PC-9 (cell line): ENCODE measurements at regions not wholly inside any gene's neighbourhood (a gene's known extent, or its start where the extent isn't known, plus 50 kb on each side); places are given as distances from the start of the nearest gene placed in this dataset.

Experiments used
- BruUV-seq: library from RNA; stranded (reverse); fragments of 400-500 nt; replicated peaks from 2 replicates; lab custom pipeline; 2021; lab: Mats Ljungman, UMichigan
- CTCF ChIA-PET: fragments of 300-600 bp; sonication (Branson Sonifier 250); formaldehyde crosslinking; loops from one replicate; lab custom pipeline; 2022; ENCODE audit warnings: antibody characterized with exemption; lab: Charles Lee
- POLR2A ChIA-PET: fragments of 300-600 bp; sonication (Branson Sonifier 250); formaldehyde crosslinking; loops from one replicate; lab custom pipeline; 2022; ENCODE audit warnings: antibody characterized with exemption; ENCODE audit not compliant: unreplicated experiment; lab: Charles Lee
- DNase-seq, 2 experiments: peaks; one replicate each; pipeline versions ENCODE4 v3.0.0 to v3.0.0-alpha.2; 2015 to 2022; ENCODE audit warnings: mixed read lengths in 1 of 2
- H2AFZ ChIP-seq: fragments of 200-600 bp; sonication (generic); 2 replicates; pipeline ENCODE4 v1.8.1; 2017; ENCODE audit warnings: antibody characterized with exemption
- H3F3A ChIP-seq: fragments of 200-600 bp; sonication (generic); 2 replicates; pipeline ENCODE4 v1.8.1; 2017; ENCODE audit warnings: antibody characterized with exemption, mild to moderate bottlenecking, low read depth; ENCODE audit not compliant: insufficient read depth
- H3K27ac ChIP-seq: fragments of 200-600 bp; sonication (generic); 2 replicates; pipeline ENCODE4 v1.6.1; 2016; ENCODE audit warnings: mixed run types
- H3K27me3 ChIP-seq: fragments of 200-600 bp; sonication (generic); 2 replicates; pipeline ENCODE4 v1.6.1; 2016; ENCODE audit warnings: low read depth, mixed run types; ENCODE audit not compliant: insufficient read depth
- H3K36me3 ChIP-seq: fragments of 200-600 bp; sonication (generic); 2 replicates; pipeline ENCODE4 v1.6.1; 2016; ENCODE audit warnings: low read depth, mixed run types
- H3K4me1 ChIP-seq: fragments of 200-600 bp; sonication (generic); replicated peaks from 2 replicates; pipeline ENCODE4 v1.6.1; 2016; ENCODE audit warnings: mixed run types; ENCODE audit not compliant: insufficient read depth
- H3K4me2 ChIP-seq: fragments of 200-600 bp; sonication (generic); 2 replicates; pipeline ENCODE4 v1.6.1; 2017; ENCODE audit warnings: mixed run types
- H3K4me3 ChIP-seq: fragments of 200-600 bp; sonication (generic); 2 replicates; pipeline ENCODE4 v1.6.1; 2016; ENCODE audit warnings: mixed run types
- H3K79me2 ChIP-seq: fragments of 200-600 bp; sonication (generic); 2 replicates; pipeline ENCODE4 v1.6.1; 2017; ENCODE audit warnings: low read depth, mixed run types
- H3K9me2 ChIP-seq: fragments of 200-600 bp; sonication (generic); 2 replicates; pipeline ENCODE4 v1.8.1; 2017; ENCODE audit warnings: mild to moderate bottlenecking; ENCODE audit not compliant: insufficient read depth
- H3K9me3 ChIP-seq: fragments of 200-600 bp; sonication (generic); 2 replicates; pipeline ENCODE4 v1.8.1; 2016; ENCODE audit warnings: low read depth; ENCODE audit not compliant: insufficient read depth
- H4K20me1 ChIP-seq: fragments of 200-600 bp; sonication (generic); 2 replicates; pipeline ENCODE4 v1.8.1; 2017; ENCODE audit not compliant: insufficient read depth
- EZH2 ChIP-seq: fragments of 200-600 bp; sonication (generic); IDR thresholded peaks from 2 replicates; pipeline ENCODE4 v1.8.0; 2017; ENCODE audit warnings: antibody characterized with exemption, low read depth
- intact Hi-C: fragments of 100-400 bp; cut with micrococcal nuclease; formaldehyde crosslinking; loops from one replicate; pipeline ENCODE4 v1.10.0; 2022; ENCODE audit not compliant: unreplicated experiment
- TF ChIP-seq, protein P1 (sequence below): fragments of 200-600 bp; sonication (generic); conservative IDR thresholded peaks from 2 replicates; pipeline ENCODE4 v1.6.1; 2017; ENCODE audit warnings: mixed run types, antibody characterized with exemption, mild to moderate bottlenecking, moderate library complexity

DNA sequence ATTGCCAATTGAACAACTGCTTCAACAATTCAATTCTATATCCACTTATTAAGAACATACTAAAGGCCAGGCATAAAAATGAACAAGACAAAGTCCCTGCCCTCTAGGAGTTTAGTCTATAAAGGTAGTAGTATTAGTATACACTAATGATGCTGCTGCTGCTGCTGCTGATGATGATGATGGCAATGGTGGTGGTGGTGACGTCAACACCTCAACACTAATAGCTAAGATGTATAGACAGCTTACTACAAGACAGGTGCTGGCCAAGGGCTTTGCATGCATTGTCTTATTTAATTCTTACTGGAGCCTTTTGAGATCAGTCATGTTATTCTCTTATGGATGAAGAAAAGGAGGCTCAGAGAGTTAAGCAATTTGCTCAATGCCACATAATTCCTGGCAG, 164.4 kb upstream of the ASIC2 start:
- Histone ChIP-seq H3K4me3 (no peak overlapping the region), H3K36me3 (no peaks in the 10 kb centered on the region), H4K20me1 (no peaks in the 10 kb centered on the region), H2AFZ (no peak overlapping the region), H3K9me3 (no peaks in the 10 kb centered on the region), H3K79me2 (no peaks in the 10 kb centered on the region), H3K4me2 (no peak overlapping the region), H3F3A (no peaks in the 10 kb centered on the region), H3K27ac (no peak overlapping the region), H3K9me2 (no peaks in the 10 kb centered on the region), H3K27me3 (no peaks in the 10 kb centered on the region), H3K4me1 (no peaks in the 10 kb centered on the region)
- CTCF ChIA-PET = no interaction called here
- no peak for DNase-seq
- POLR2A ChIA-PET = interaction anchor here (0.6 kb wide), 1 partner anchor 467 kb away, joined by 10 read pairs; no protein-coding TSS in a partner anchor
- TF ChIP-seq EZH2 = no peak
- TF ChIP-seq, protein P1, sequence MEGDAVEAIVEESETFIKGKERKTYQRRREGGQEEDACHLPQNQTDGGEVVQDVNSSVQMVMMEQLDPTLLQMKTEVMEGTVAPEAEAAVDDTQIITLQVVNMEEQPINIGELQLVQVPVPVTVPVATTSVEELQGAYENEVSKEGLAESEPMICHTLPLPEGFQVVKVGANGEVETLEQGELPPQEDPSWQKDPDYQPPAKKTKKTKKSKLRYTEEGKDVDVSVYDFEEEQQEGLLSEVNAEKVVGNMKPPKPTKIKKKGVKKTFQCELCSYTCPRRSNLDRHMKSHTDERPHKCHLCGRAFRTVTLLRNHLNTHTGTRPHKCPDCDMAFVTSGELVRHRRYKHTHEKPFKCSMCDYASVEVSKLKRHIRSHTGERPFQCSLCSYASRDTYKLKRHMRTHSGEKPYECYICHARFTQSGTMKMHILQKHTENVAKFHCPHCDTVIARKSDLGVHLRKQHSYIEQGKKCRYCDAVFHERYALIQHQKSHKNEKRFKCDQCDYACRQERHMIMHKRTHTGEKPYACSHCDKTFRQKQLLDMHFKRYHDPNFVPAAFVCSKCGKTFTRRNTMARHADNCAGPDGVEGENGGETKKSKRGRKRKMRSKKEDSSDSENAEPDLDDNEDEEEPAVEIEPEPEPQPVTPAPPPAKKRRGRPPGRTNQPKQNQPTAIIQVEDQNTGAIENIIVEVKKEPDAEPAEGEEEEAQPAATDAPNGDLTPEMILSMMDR = no peak
- BruUV-seq = no TSS peak
- intact Hi-C loops = no loop called here

DNA sequence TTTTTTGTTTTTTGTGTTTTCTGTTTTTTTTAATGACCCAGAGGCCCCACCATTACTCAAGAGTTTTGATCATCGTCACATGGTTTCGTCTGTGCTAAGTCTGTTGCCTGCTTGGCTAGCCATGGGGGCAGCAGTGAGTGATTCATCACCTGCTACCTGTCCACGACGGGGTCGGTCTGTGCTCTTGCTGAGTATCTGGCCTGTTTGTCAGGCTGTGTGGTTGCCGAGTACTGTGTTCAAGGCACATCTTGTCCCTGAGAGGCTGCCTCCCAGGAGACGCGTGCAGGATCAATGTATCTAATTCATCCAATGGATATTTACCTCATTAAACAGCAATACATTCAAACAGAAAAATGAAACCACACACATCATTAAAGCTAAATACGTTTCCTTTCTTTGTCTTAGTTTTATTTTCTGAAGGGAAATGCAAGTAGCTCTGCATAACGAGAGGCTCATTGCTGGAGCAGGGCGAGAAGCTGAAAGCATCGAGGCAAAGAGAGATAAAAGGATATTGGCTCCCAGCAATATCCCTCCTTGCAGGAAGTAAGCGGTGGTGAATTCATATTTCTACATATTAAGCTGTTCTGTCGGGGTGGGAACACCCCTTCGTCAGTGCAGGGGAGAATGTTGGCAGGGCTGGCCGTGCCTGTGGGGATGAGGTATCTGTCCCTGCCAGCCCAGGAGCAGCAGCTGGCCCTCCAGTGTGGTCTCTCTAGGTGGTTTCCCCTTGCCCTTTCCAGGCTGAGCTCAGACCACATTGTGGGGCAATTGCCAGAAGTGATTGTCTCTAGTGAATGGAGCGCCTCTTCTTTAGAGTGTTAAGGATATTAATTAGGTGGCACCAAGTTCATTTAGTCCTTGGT, 166.2 kb upstream of the ASIC2 start:
- POLR2A ChIA-PET = no interaction called here
- Histone ChIP-seq H3K27me3 (no peaks in the 10 kb centered on the region), H2AFZ (no peak overlapping the region), H4K20me1 (no peaks in the 10 kb centered on the region), H3K9me3 (no peaks in the 10 kb centered on the region), H3F3A (no peaks in the 10 kb centered on the region), H3K36me3 (no peaks in the 10 kb centered on the region), H3K79me2 (no peaks in the 10 kb centered on the region), H3K27ac (no peak overlapping the region), H3K4me1 (no peaks in the 10 kb centered on the region), H3K4me3 (no peak overlapping the region), H3K9me2 (no peaks in the 10 kb centered on the region), H3K4me2 (no peak overlapping the region)
- no peak for DNase-seq
- CTCF ChIA-PET = no interaction called here
- BruUV-seq = no TSS peak
- intact Hi-C loops = no loop called here
- TF ChIP-seq, protein P1 = no peak
- TF ChIP-seq EZH2 = no peak

DNA sequence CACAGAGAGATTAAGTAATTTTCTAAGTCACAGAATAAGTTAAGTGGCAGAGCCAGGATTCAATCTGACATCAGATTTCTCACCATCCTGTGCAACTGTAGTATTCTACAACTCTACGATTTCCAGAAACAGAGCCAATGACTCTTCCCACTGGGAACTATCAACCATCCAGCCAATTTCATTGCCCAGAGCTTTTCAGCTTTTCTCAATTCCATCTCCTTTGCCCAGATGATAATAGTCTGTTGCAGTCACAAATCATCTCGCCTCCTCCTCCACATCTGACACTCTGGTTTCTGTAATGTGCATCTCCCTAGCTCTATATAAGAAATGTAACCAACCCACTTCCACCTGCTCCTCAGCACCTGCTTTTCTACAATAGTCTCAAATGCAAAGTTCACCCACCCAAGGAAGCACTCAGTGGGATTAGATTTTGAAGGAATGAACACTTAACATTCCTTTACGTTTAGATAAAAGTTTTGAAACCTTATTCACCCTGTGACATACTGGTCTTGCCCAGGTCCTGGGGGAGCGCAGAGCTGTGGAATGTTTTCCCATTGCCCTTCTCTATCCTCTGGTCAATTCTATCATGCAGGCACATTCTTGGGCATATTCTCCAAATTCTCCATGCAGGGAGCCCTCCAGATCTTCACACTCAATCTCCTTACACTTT, 167.8 kb upstream of the ASIC2 start:
- Histone ChIP-seq H3K4me3 (no peak overlapping the region), H3K4me2 (no peak overlapping the region), H3K9me2 (no peaks in the 10 kb centered on the region), H2AFZ (no peak overlapping the region), H3K4me1 (no peaks in the 10 kb centered on the region), H3F3A (no peaks in the 10 kb centered on the region), H3K27ac (no peak overlapping the region), H4K20me1 (no peaks in the 10 kb centered on the region), H3K27me3 (no peaks in the 10 kb centered on the region), H3K9me3 (no peaks in the 10 kb centered on the region), H3K36me3 (no peaks in the 10 kb centered on the region), H3K79me2 (no peaks in the 10 kb centered on the region)
- no peak for TF ChIP-seq EZH2
- TF ChIP-seq, protein P1 = no peak
- intact Hi-C loops = no loop called here
- POLR2A ChIA-PET = no interaction called here
- no peak for DNase-seq
- no TSS peak for BruUV-seq
- CTCF ChIA-PET = no interaction called here
